Gastrocnemius medialis (tissue), 4 donors: ENCODE measurements at regions not wholly inside any gene's neighbourhood (a gene's known extent, or its start where the extent isn't known, plus 50 kb on each side); places are given as distances from the start of the nearest gene placed in this dataset.

Experiments used
- CTCF ChIP-seq, 5 experiments: fragments of 450-650 bp in 3 of 5; fragments of 200-600 bp in 2 of 5; sonication (generic) in 2 of 5; IDR thresholded peaks in 4 of 5; conservative IDR thresholded peaks in 1 of 5; 1 replicate in 4 of 5; 2 replicates in 1 of 5; pipeline ENCODE4 v1.5.1; 2016 to 2019; ENCODE audit warnings: antibody characterized with exemption in 5 of 5, mild to moderate bottlenecking in 3 of 5, moderate library complexity in 3 of 5
- POLR2A ChIP-seq, 2 donors: fragments of 450-650 bp; IDR thresholded peaks; one replicate each; pipeline ENCODE4 v1.6.1; 2017; ENCODE audit warnings: antibody characterized with exemption in 2 of 2, mild to moderate bottlenecking in 2 of 2, moderate library complexity in 2 of 2

- no peak for TF ChIP-seq CTCF (IDR thresholded peaks at IDR 0.05 in 4 of 5, conservative IDR thresholded peaks at IDR 0.05 in 1 of 5)
- no peak for TF ChIP-seq POLR2A (IDR thresholded peaks at IDR 0.05)
Observed at GRCh38 chrX:137792214-137792613, 226.3 kb downstream of the ZIC3 start.
